Skeletal muscle tissue (tissue), 3 donors: ENCODE measurements at regions not wholly inside any gene's neighbourhood (a gene's known extent, or its start where the extent isn't known, plus 50 kb on each side); places are given as distances from the start of the nearest gene placed in this dataset.

Source experiments
- H3K27ac ChIP-seq: one replicate; pipeline ENCODE4 v1.7.0; 2013; ENCODE audit warnings: mild to moderate bottlenecking, low read depth, low read length, inconsistent platforms
- H3K27me3 ChIP-seq, 3 donors: one replicate each; pipeline ENCODE4 v1.7.0; 2013; ENCODE audit warnings: low read length in 3 of 3; ENCODE audit not compliant: control insufficient read depth in 3 of 3, insufficient read depth in 3 of 3
- H3K36me3 ChIP-seq, 3 donors: one replicate each; pipeline ENCODE4 v1.7.0; 2013; ENCODE audit warnings: low read length in 3 of 3; ENCODE audit not compliant: control insufficient read depth in 3 of 3, insufficient read depth in 3 of 3
- H3K4me1 ChIP-seq, 3 donors: one replicate each; pipeline ENCODE4 v1.7.0; 2013; ENCODE audit warnings: low read length in 3 of 3, mild to moderate bottlenecking in 3 of 3; ENCODE audit not compliant: control insufficient read depth in 3 of 3, insufficient read depth in 3 of 3
- H3K4me3 ChIP-seq, 3 donors: one replicate each; pipeline ENCODE4 v1.7.0; 2013; ENCODE audit warnings: low read length in 3 of 3
- H3K9ac ChIP-seq, 3 donors: one replicate each; pipeline ENCODE4 v1.7.0; 2013; ENCODE audit warnings: low read length in 3 of 3, mild to moderate bottlenecking in 3 of 3, moderate library complexity in 2 of 3, low read depth in 1 of 3
- H3K9me3 ChIP-seq, 3 donors: one replicate each; pipeline ENCODE4 v1.7.0; 2013; ENCODE audit warnings: low read length in 3 of 3; ENCODE audit not compliant: control insufficient read depth in 3 of 3
- donor health status: Osteomylitis.

GRCh38 chr7:69342154-69342884 is 256.0 kb upstream of the AUTS2 start:
- no peaks in the 10 kb centered on the region for H3K36me3 ChIP-seq
- no peak overlapping the region for H3K9ac ChIP-seq

GRCh38 chr7:69349291-69349690 is 249.0 kb upstream of the AUTS2 start:
- Histone ChIP-seq H3K4me3 (no peak overlapping the region), H3K9me3 (no peaks in the 10 kb centered on the region), H3K27ac (no peak overlapping the region), H3K27me3 (peaks cover 0 to 7% (median 0%) of the 10 kb centered on the region in 3 donors), H3K9ac (no peak overlapping the region), H3K4me1 (no peaks in the 10 kb centered on the region), H3K36me3 (no peaks in the 10 kb centered on the region)

More at GRCh38 chr7:69342154-69342884, 256.0 kb upstream of the AUTS2 start:
- Histone ChIP-seq H3K27me3 (no peaks in the 10 kb centered on the region), H3K27ac (no peak overlapping the region), H3K4me1 (no peaks in the 10 kb centered on the region), H3K4me3 (no peak overlapping the region), H3K9me3 (peaks cover 0 to 2% (median 0%) of the 10 kb centered on the region in 3 donors)

GRCh38 chr7:69358163-69358821 is 240.0 kb upstream of the AUTS2 start:
- H3K27ac ChIP-seq: no peak overlapping the region

GRCh38 chr7:69359003-69359700 is 239.1 kb upstream of the AUTS2 start:
- Histone ChIP-seq H3K4me3 (no peak overlapping the region), H3K9me3 (no peaks in the 10 kb centered on the region), H3K4me1 (no peaks in the 10 kb centered on the region), H3K27me3 (peaks cover 0 to 6% (median 0%) of the 10 kb centered on the region in 3 donors), H3K36me3 (no peaks in the 10 kb centered on the region), H3K9ac (no peak overlapping the region), H3K27ac (no peak overlapping the region)

More at GRCh38 chr7:69358163-69358821, 240.0 kb upstream of the AUTS2 start:
- Histone ChIP-seq H3K36me3 (no peaks in the 10 kb centered on the region), H3K4me1 (no peaks in the 10 kb centered on the region), H3K9ac (no peak overlapping the region), H3K9me3 (no peaks in the 10 kb centered on the region), H3K4me3 (no peak overlapping the region), H3K27me3 (peaks cover 0 to 6% (median under 1%) of the 10 kb centered on the region in 3 donors)

- H3K9ac ChIP-seq: no peak overlapping the region
- peaks cover 0 to 6% (median 0%) of the 10 kb centered on the region in 3 donors for H3K27me3 ChIP-seq
- no peak overlapping the region for H3K4me3 ChIP-seq
- H3K36me3 ChIP-seq: no peaks in the 10 kb centered on the region
- no peak overlapping the region for H3K27ac ChIP-seq
- H3K9me3 ChIP-seq: no peaks in the 10 kb centered on the region
- no peaks in the 10 kb centered on the region for H3K4me1 ChIP-seq
These were observed 237.4 kb upstream of the AUTS2 start for GRCh38 chr7:69360913-69361312.

- H3K36me3 ChIP-seq: no peaks in the 10 kb centered on the region
- H3K27ac ChIP-seq: no peak overlapping the region
- H3K27me3 ChIP-seq: peaks cover 0 to 5% (median 0%) of the 10 kb centered on the region in 3 donors
- no peaks in the 10 kb centered on the region for H3K4me1 ChIP-seq
- H3K9ac ChIP-seq: no peak overlapping the region
- no peak overlapping the region for H3K4me3 ChIP-seq
- no peaks in the 10 kb centered on the region for H3K9me3 ChIP-seq
These were observed 235.1 kb upstream of the AUTS2 start for GRCh38 chr7:69363136-69363535.

GRCh38 chr7:69364813-69365643 is 233.2 kb upstream of the AUTS2 start:
- Histone ChIP-seq H3K27ac (peak overlapping the region; percentile 44), H3K4me1 (no peaks in the 10 kb centered on the region), H3K36me3 (no peaks in the 10 kb centered on the region), H3K27me3 (no peaks in the 10 kb centered on the region), H3K9me3 (no peaks in the 10 kb centered on the region), H3K9ac (no peak overlapping the region), H3K4me3 (no peak overlapping the region)

- Histone ChIP-seq H3K27ac (peak overlapping the region; percentile 44), H3K9me3 (no peaks in the 10 kb centered on the region), H3K27me3 (no peaks in the 10 kb centered on the region), H3K4me3 (no peak overlapping the region), H3K36me3 (no peaks in the 10 kb centered on the region), H3K9ac (no peak overlapping the region), H3K4me1 (no peaks in the 10 kb centered on the region)
These were observed 232.6 kb upstream of the AUTS2 start for GRCh38 chr7:69365651-69366192.

- Histone ChIP-seq H3K36me3 (no peaks in the 10 kb centered on the region), H3K9me3 (no peaks in the 10 kb centered on the region), H3K27me3 (no peaks in the 10 kb centered on the region), H3K4me3 (no peak overlapping the region), H3K9ac (no peak overlapping the region), H3K27ac (no peak overlapping the region), H3K4me1 (no peaks in the 10 kb centered on the region)
These were observed 230.5 kb upstream of the AUTS2 start for GRCh38 chr7:69367780-69368179.
